Left ventricle myocardium superior (tissue), 1 donor: ENCODE measurements at regions not wholly inside any gene's neighbourhood (a gene's known extent, or its start where the extent isn't known, plus 50 kb on each side); places are given as distances from the start of the nearest gene placed in this dataset.

Source experiments
- ATAC-seq: fragments of 200-7000 bp; cut with Tn5 transposase; one replicate; pipeline ENCODE4 v1.9.1; 2020; ENCODE audit warnings: mild to moderate bottlenecking, moderate library complexity
- DNase-seq: peaks from one replicate; pipeline ENCODE4 v3.0.0-alpha.2; 2020
- intact Hi-C: fragments of 100-400 bp; cut with micrococcal nuclease; formaldehyde crosslinking; loops from one replicate; pipeline ENCODE4 v1.11.0; 2022
- donor health status: DM: no; HTN: yes; CAD: no; lungs with severe emphysema.

GRCh38 chr4:177566691-177567090, 124.5 kb upstream of the AGA start:
- DNase-seq (no peak), ATAC-seq (no peak)
- intact Hi-C loops = no loop called here

GRCh38 chr4:177568931-177569330, 126.7 kb upstream of the AGA start:
- DNase-seq (no peak), ATAC-seq (no peak)
- intact Hi-C loops = no loop called here

- ATAC-seq (no peak), DNase-seq (no peak)
- intact Hi-C loops = no loop called here
Measured at GRCh38 chr4:177569434-177569833, 127.2 kb upstream of the AGA start.

- intact Hi-C loops = no loop called here
- ATAC-seq = no peak
Measured at GRCh38 chr4:177573507-177573906, 131.3 kb upstream of the AGA start.

GRCh38 chr4:177574446-177574845, 132.2 kb upstream of the AGA start:
- no peak for ATAC-seq
- intact Hi-C loops = no loop called here
- no peak for DNase-seq

More at GRCh38 chr4:177573507-177573906, 131.3 kb upstream of the AGA start:
- no peak for DNase-seq

- intact Hi-C loops = no loop called here
Measured at GRCh38 chr4:177579649-177580048, 137.4 kb upstream of the AGA start.

GRCh38 chr4:177582992-177583391, 140.8 kb upstream of the AGA start:
- ATAC-seq (no peak), DNase-seq (no peak)
- intact Hi-C loops = no loop called here

More at GRCh38 chr4:177579649-177580048, 137.4 kb upstream of the AGA start:
- DNase-seq (no peak), ATAC-seq (no peak)

GRCh38 chr4:177587989-177588388, 145.8 kb upstream of the AGA start:
- intact Hi-C loops = no loop called here
- ATAC-seq = no peak
- no peak for DNase-seq

- ATAC-seq (no peak), DNase-seq (no peak)
- intact Hi-C loops = no loop called here
Measured at GRCh38 chr4:177595386-177595785, 153.1 kb upstream of the AGA start.

GRCh38 chr4:177596035-177596434, 153.8 kb upstream of the AGA start:
- DNase-seq = no peak
- intact Hi-C loops = no loop called here
- ATAC-seq = no peak

- ATAC-seq = no peak
Measured at GRCh38 chr4:177596991-177597390, 154.8 kb upstream of the AGA start.

GRCh38 chr4:177605252-177605651, 163.0 kb upstream of the AGA start:
- ATAC-seq = no peak
- DNase-seq = no peak
- intact Hi-C loops = no loop called here

More at GRCh38 chr4:177596991-177597390, 154.8 kb upstream of the AGA start:
- no peak for DNase-seq
- intact Hi-C loops = no loop called here

GRCh38 chr4:177607111-177607573, 164.9 kb upstream of the AGA start:
- ATAC-seq (no peak), DNase-seq (no peak)
- intact Hi-C loops = no loop called here

GRCh38 chr4:177611974-177612664, 169.9 kb upstream of the AGA start:
- intact Hi-C loops = no loop called here
- DNase-seq = no peak

GRCh38 chr4:177612684-177613083, 170.4 kb upstream of the AGA start:
- DNase-seq = no peak
- intact Hi-C loops = no loop called here
- no peak for ATAC-seq

More at GRCh38 chr4:177611974-177612664, 169.9 kb upstream of the AGA start:
- ATAC-seq = no peak

- DNase-seq = no peak
- intact Hi-C loops = no loop called here
- no peak for ATAC-seq
Measured at GRCh38 chr4:177632481-177632880, 190.2 kb upstream of the AGA start.

GRCh38 chr4:177638871-177639270, 196.6 kb upstream of the AGA start:
- ATAC-seq (no peak), DNase-seq (no peak)
- intact Hi-C loops = no loop called here

GRCh38 chr4:177640864-177641263, 198.6 kb upstream of the AGA start:
- DNase-seq = no peak
- intact Hi-C loops = no loop called here
- no peak for ATAC-seq

GRCh38 chr4:177660223-177660622, 218.0 kb upstream of the AGA start:
- no peak for ATAC-seq
- no peak for DNase-seq
- intact Hi-C loops = no loop called here

GRCh38 chr4:177667687-177668086, 225.4 kb upstream of the AGA start:
- intact Hi-C loops = no loop called here
- DNase-seq = no peak
- ATAC-seq = no peak

GRCh38 chr4:177671387-177671786, 229.2 kb upstream of the AGA start:
- DNase-seq (no peak), ATAC-seq (no peak)
- intact Hi-C loops = no loop called here
